IPS-11a (cell line): ENCODE measurements at regions not wholly inside any gene's neighbourhood (a gene's known extent, or its start where the extent isn't known, plus 50 kb on each side); places are given as distances from the start of the nearest gene placed in this dataset.

Experiments used
- H3K4me3 ChIP-seq: one replicate; pipeline ENCODE4 v1.5.1; 2013; ENCODE audit warnings: low read depth, low read length, control low read depth

DNA sequence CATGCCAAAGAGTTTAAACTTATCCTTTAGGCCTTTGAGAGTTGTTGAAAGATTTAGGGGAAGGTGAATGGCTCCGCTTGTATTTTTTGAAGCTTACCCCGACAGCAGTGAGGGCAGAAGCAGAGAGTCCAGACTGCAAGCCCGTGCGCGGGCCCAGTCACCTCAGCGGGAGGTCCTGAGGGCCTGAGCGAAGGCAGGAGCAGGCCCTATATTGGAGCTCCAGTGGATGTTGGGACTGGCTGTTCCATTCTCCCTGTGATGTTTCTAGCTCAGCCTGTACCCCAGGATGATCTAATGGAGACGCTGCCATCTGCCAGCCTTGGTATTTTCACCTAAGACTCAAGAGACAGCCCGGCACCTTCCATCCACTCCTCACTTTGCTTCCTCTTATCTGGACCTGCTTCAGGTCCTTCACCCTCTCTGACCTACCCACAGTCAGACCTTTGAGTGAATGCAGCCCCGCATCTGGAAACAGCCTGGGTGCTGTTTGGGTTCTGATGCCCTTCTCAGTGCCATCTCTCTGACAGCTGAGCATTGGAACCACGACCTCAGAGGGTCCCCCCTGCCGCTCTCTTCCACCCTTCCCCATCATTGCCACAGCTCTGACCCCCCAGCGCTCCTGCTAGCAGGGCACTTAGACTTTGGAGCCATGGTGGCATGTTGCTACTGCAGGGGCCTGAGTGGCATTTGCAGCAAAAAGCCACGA lies 628.2 kb upstream of the CADM1 start:
- no peak overlapping the region for H3K4me3 ChIP-seq

DNA sequence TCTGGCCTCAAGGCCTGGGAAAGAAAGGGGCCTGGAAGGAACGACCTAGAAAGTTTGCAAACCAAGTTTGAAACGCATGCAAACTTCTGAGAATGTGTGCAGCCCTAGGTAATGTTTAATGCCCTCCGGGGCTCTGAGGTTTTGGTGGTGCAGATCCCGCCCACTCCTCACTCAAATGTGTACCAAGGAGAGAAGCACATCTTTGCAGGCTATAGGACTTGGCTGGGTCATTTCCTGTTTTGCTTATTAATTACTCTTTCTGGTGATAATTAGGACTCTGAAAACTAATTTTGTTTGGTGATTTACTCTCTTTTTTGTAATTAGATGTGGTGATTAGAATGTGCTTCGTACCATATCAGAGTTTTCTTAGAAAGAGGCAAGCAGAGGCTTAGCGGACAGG lies 625.9 kb upstream of the CADM1 start:
- no peak overlapping the region for H3K4me3 ChIP-seq

DNA sequence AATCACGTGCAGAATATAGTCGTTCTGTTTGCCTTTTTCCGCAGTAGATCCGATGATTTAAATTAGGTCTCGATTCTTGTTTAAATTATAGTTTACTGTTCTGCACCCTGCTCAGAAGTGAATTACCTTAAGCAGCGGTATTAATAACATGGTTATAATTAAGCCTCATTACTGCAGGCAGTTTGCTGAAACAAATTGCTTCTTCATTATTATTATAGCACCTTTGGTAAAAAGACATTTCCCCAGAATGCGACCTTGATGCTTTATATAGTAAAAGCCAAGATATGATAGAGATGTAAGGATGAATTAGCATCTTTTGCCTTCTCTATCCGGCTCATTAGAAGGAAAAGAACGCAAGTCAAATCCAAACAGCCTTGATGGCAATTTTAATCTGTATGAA lies 625.2 kb upstream of the CADM1 start:
- H3K4me3 ChIP-seq, result no peak overlapping the region

DNA sequence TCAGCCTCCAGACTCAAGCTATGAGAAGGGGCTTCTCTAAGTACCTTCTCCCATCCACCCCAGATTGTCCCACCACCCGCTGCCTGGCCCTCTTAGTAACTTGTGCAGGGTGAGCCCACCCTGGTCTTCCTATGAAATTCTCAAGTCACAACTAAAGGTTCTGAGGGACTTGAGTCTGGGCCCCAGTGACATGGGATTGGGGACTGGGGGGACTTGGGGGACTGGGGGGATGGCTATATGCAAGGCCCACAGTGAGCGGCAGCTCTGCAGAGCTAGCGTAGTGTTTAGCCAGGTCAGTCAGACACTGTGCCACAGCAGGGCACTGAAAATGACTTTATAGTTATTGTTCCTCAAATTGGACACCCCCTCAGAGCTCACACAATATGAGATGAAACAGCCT lies 622.3 kb upstream of the CADM1 start:
- H3K4me3 ChIP-seq, result no peak overlapping the region

DNA sequence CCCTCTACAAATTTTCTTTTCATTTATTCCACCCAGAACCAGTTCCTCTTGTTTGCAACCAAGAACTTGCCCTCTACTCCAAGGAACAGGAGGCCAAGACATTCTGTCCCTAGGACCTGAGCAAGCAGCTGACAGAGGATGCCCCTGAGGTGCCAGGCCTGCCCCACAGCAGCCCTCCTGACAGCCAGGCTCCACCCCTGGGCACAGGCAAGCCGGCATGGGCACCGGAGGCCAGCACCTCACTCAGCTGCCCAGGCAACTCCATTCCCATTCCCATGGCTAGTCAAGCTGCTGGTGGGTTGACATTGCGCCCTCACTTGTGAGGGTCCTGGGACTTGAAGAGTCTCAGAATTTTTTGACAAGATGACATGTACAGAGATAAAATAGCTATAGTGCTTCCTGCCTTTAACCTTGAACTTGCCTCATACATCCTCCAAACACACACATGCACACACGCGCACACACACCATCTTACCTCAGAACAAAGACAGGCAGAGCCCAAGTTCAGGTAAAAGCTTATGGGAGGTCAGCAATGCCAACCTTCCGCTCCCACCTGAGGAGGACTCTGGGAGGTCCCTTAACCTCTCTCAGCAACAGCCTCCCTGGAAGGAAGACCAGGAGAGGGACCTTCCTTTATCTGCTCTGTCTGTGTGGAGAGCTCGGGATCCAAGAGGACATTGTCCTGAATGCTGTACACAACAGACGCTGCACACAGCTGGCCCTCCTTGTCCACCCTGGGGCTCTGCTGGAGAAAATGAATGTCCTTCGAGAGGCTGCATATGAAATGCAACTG lies 620.9 kb upstream of the CADM1 start:
- no peak overlapping the region for H3K4me3 ChIP-seq

DNA sequence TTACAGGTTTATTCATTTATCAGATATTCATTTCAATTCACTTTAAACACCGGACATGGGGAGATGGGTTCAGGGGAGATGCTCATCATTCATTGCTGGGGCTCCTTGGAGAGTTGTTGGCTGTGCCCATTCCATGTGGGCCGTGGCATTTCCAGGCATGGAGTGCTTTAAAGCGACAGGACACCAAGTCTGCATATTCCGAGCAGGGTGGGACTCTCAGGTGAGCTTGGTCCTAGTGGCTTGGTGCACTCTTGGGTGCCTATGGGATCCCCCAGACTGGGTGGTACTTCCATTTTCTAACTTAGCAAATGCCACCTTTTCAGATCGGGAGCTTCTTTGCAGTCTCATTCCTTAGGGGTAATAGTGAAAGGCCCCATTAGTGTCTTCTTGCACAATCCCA lies 619.5 kb upstream of the CADM1 start:
- H3K4me3 ChIP-seq, result no peak overlapping the region

DNA sequence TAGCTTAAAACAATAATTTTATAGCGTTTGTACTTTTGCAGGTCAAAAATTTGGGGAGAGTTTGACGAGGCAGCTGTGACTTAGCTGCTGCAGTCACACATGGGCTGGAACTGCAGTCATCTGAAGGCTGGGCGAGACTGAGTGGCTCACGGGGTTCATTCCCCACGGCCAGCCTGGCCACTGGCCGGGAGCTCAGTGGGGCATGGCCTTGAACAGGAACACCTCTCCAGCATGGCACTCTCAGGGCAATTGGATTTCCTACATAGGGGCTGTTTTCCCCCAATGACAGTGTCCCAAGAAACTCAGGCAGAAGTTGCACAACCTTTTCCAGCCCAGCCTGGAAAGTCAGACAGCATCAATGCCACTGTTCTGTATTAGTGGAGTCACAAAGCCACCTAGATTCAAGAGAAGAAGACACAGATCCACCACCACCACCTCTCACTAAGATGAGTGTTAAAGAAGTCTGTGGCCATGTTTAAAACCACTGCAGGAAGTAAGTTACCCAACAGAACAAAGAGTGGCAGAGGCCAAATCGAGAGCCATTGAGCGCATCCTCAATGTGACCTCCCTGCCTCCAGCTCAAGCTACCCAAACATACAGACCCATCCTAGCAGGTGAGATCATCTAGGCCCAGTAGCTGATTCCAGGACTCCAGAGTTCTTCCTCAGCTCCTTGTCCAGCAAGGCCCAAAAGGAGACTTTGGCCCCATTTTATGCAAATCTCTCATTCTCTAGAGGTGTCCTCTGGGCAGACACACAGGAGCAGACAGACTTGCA lies 618.7 kb upstream of the CADM1 start:
- no peak overlapping the region for H3K4me3 ChIP-seq

DNA sequence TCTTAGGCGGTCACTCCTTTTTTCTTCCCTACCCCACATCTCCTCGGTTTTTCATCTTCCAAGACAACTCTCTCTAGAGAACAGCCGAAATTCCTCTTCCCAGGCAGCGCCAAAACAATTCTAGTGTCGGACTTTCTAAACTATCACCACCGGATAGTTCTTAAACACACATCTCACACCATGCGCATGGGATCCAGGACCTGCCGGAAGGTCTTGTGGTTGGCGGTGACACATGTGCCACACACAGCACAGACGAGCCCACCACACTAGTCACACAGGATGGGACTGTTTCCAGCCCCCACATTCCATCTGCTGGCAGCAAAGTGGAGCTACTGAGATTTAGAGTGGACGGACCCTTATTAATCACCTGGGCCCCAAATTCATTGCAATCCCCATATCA lies 614.9 kb upstream of the CADM1 start:
- H3K4me3 ChIP-seq, result no peak overlapping the region

DNA sequence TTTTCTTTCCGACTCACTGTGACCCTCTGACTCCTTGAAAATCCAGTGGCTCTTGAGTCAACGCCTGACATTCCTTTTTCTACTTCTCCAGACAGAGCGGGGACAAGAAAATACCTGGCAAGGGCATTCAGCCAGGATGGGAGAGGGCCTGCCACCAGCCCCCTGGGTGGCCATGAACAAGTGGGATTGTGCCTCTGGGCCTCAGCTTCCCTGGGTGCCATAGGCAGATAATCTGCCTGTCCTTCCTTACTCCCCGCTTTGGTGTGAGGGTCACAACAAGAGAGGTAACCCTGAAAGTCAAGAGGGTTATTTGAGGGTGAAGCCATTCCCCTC lies 613.9 kb upstream of the CADM1 start:
- H3K4me3 ChIP-seq, result no peak overlapping the region

DNA sequence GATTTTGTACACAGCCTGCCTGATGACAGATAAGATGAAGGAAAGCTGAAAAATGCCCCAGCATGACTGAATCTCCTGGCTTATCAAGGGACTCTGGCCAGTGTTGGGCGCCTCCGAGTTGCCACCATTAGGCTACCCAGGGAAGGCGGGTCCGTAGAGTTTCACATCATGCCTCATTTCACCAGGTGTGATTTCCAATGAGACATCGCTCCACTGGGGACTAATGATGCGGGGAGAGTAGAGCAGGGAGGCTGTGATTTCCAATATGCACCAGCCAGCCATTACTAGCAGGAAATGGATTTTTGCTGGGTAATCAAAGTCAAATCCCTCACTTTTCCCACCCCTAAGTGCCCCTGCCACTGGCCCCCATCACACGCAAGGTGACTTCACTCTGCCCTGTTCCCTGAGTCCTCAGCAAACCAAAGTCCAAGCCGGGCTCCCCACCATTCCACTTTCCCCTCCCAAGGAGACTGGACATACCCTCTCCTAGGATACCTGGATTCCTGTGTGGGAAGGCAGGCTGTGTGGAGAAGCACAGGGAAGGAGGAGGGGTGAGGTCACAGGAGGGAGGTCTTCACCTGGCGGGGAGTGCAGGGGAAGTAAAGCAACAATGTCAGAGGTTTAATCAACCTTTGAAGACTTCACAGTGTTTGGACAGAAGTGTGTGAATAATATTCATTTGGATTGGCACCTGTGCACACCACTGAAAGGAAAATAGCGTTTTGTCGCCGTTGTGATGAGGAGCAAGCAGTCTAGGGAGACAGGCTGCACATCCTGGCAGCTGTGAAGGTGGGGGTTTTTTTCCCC lies 613.3 kb upstream of the CADM1 start:
- H3K4me3 ChIP-seq, result no peak overlapping the region

DNA sequence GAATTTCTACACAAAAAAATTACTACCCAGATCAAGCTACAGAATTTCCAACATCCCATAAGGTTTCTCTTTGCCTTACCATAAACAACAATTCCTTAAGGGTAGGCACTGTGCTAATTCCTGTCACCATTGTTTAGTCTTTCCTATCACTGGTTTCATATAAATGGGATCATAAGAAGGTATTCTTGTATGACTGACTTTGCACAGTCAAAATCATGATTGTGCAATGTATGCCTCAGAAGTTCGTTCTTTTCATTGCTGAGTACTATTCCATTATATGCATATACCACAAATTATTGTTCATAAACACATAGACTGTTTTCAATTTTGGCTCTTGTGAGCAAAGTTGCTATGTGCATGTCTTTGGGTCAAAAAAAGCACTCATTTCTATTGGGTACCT lies 611.6 kb upstream of the CADM1 start:
- H3K4me3 ChIP-seq, result no peak overlapping the region

DNA sequence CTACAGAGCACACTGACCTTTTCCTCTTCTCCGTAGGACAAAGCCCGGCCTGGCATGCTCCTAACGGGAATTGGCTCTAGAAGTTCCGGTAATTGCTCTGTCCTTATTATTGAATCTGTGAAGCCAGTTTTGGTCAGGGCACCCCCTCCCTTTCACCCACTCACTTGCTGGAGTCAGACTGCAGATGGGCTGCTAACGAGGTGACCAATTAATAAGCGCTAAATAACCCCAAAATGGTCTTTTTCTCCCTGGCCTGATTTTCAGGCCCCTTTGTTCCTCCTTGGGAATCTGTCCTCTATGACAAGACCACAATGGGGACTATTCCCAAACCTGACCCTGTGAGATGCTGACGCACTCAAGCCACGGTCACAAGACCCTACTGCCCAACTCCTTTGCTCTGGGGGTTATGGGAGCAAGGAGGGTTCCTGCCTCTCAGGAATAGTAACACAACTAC lies 610.0 kb upstream of the CADM1 start:
- H3K4me3 ChIP-seq, result no peak overlapping the region

DNA sequence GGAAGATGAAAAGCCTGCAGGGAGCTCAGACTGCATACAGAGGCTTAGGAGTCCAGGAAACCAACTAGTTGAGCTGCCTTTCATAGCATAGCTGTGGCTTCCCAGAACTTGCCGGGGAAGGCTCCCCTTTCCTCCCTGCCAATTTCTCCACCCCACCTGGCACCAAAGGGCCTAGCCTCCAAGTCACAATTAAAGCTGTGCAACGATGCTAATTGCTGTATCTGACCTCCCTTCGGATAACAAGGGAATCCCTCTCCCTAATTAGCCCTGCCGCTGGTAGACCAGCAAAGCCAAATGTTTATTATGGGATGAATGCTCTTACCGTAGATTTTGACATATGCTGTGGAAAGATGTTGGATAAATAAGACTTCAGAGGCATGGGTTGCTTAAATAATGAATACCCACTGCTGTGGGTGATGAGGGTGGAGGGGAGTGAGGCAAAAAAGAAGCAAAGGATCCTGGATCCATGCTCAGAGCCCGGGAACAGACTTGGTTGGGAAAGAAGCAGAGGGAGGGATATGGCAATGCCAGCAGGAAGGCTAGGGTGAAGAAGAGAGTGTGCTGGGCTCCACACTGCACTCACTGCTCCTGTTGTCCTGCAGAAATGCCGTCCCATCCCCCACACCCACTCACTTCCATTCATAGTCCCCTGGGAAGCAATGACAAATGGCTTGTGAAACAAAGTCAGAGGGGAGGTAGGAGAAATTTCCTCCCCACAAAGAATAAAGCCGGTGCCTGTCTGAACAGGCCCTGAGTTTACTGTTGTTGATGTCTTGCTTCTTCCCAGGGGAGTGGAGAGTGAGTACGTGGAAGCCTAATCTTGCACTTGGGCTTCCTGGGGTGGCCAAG lies 608.1 kb upstream of the CADM1 start:
- no peak overlapping the region for H3K4me3 ChIP-seq

DNA sequence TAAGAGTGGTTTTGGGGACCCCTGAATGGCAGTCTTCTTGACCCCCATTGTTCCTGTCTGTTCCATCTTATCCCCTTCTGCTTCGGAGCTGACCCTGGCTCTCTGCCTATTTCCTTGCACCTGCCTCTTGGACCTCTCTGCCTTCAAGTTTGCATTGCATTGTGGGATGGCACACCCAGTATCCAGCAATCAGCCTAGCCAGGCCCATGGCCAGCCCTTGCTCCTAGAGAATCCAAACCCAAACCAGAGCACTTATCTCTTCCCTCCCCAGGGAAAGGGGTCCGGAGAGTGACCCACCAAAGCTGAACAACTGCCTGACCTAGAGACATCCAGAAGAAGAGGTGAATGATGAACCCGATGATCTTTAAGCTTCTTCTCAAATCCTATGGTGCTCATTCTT lies 607.3 kb upstream of the CADM1 start:
- H3K4me3 ChIP-seq, result no peak overlapping the region

DNA sequence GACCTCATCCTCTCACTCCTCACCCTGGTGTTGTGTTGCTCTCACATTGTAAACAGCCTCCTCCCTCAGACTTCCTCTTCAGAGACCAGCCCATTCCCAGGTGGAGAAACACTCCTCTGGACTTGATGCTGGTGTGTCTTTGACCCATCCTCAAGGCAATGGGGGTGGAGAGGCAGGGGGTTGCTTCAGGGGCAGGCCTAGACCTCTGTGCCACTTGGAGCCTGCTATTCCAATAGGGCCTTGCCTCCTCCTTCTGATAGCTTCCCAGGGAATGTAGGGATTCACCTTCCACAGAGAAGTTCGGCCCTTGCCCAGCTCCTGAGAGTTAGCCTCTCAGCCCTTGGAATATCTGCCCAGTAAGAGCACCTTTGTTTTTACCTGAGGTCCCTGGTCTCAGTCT lies 606.6 kb upstream of the CADM1 start:
- no peak overlapping the region for H3K4me3 ChIP-seq

DNA sequence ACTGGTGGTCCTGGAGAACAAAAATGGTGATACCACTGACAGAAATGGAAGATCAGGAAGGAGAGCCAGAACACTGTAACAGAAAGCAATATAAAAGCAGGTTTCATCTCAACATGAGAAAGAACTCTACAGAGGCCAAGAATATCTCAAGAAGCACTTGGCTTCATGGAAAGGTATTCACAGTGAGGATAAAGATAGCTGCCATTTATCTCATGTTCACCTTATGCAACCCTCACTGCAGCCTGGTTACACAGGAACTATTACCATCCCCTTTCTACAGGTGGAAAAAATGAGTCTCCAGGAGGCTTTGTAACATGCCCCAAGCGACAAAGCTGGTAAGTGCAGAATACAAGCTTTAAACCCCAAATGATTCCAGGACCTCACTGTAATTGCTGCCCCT lies 606.1 kb upstream of the CADM1 start:
- H3K4me3 ChIP-seq, result no peak overlapping the region

DNA sequence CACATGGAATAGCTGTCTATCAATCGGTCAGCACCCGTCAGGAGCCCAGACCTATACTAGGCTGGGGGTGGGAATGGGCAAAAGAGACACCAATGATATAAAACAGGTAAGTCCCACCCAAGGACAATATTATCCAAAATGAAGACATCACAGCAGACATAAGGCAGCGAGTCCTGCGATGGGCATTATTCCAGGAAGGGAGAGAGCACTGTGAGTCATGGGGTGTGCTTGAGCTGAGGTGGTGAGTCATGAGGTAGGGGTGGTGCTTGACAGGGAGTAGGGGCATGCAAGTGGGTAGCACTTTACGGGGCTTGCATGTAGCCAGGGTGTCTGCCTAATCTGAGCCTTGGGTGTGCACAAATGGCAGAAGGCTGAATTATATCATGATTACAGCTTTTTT lies 605.0 kb upstream of the CADM1 start:
- no peak overlapping the region for H3K4me3 ChIP-seq

DNA sequence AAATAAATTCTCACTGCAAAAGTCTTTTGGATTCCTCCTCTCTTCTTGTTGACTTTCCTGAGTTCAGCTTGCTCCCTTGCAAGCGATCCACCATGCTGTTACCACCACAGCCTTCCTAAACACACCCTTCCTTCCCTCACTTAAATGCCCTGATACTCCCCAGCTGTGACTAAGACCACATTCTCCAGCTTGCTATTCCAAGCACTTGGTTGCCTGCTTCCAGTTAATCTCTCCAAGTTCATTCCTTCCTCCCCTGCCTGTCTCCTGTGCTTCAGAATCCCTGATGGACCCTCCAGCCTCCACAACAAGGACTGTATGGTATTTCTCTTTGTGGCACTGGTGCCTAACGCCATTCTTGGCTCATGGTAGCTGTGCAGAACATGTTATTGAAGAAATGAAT lies 603.9 kb upstream of the CADM1 start:
- H3K4me3 ChIP-seq, result no peak overlapping the region

DNA sequence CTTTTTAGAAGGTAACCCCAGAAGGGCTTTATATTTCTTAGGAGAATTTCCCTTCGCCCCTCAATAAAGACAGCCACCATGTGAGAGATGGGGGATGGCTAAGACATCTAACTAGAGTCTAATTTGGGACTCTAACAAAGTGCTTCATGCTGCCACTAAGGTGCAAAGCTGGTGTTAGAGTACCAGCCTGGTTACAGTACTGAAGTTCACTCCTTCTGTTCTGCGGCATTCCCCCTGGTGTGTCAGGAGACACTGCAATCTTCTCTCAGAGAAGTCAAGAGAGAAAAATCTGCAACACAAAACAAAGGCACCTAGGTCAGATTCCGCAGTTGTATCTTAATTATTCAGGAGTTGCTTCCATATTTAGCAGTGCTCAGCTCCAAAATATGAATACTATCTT lies 603.0 kb upstream of the CADM1 start:
- H3K4me3 ChIP-seq, result no peak overlapping the region

DNA sequence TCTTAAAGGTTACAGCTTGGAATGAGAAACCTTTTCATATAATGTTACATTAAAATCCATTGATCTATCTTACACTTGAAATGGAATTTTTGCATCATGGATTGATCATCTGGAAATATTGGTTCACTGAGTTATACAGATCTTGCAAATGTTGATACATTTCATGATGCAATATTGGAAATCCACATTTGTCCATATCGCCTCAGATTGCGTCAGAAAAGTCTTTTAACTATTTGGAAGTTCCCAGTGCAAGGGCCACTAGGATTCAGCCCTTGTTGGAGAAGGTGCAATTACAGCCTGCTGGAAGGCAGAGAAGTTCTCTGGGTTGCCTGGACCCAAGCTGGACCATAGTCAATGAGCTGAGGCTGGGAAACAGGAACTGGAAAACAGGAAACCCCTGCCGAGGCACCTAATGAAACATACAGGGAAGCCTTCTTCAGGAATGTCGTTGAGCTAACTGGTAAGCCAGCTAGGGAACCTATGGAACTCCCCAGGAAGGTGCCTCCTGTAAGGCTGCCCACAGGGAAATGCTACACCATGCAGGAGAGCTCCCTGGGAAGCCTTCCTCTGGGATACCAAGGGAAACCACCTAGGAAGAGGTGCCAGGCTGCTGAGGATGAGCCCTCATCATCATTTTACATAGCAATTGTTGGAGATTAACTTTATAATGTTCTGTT lies 600.4 kb upstream of the CADM1 start:
- no peak overlapping the region for H3K4me3 ChIP-seq
